Midbrain (tissue), 1 donor: ENCODE measurements at regions not wholly inside any gene's neighbourhood (a gene's known extent, or its start where the extent isn't known, plus 50 kb on each side); places are given as distances from the start of the nearest gene placed in this dataset.
"Not testable (repeated sequence)": the region's sequence is repeated elsewhere in the genome, so short reads cannot be mapped to it uniquely, and the experiment has no call there.

Experiments
- DNase-seq: peaks from one replicate; lab custom pipeline; 2025; lab: John Stamatoyannopoulos, UW

GRCh38 chr12:13924286-13924685, 57.1 kb downstream of the GRIN2B start:
- DNase-seq: no peak

GRCh38 chr12:13918897-13919296, 62.5 kb downstream of the GRIN2B start:
- DNase-seq: no peak

GRCh38 chr12:13915096-13915495, 66.3 kb downstream of the GRIN2B start:
- DNase-seq: no peak

GRCh38 chr12:13913371-13913770, 68.0 kb downstream of the GRIN2B start:
- DNase-seq: no peak

GRCh38 chr12:13911756-13912554, 69.4 kb downstream of the GRIN2B start:
- DNase-seq: no peak

- DNase-seq: no peak
Observed at GRCh38 chr12:13905794-13906193, 75.6 kb downstream of the GRIN2B start.

GRCh38 chr12:13900718-13901117, 80.7 kb downstream of the GRIN2B start:
- DNase-seq: no peak

- DNase-seq: not testable (repeated sequence)
Observed at GRCh38 chr12:13898387-13898786, 83.0 kb downstream of the GRIN2B start.

- no peak for DNase-seq
Observed at GRCh38 chr12:13897811-13898210, 83.6 kb downstream of the GRIN2B start.

- DNase-seq: no peak
Observed at GRCh38 chr12:13896063-13896626, 85.3 kb downstream of the GRIN2B start.

- DNase-seq: no peak
Observed at GRCh38 chr12:13891902-13892301, 89.5 kb downstream of the GRIN2B start.

- no peak for DNase-seq
Observed at GRCh38 chr12:13890943-13891342, 90.5 kb downstream of the GRIN2B start.

- DNase-seq: no peak
Observed at GRCh38 chr12:13887779-13888388, 93.5 kb downstream of the GRIN2B start.

- no peak for DNase-seq
Observed at GRCh38 chr12:13882176-13882575, 99.2 kb downstream of the GRIN2B start.

GRCh38 chr12:13880613-13881012, 100.8 kb downstream of the GRIN2B start:
- DNase-seq: no peak

- no peak for DNase-seq
Observed at GRCh38 chr12:13875744-13876143, 105.7 kb downstream of the GRIN2B start.

GRCh38 chr12:13870255-13870654, 111.1 kb downstream of the GRIN2B start:
- DNase-seq: no peak

GRCh38 chr12:13864081-13864673, 117.2 kb downstream of the GRIN2B start:
- peak; percentile 79 for DNase-seq

GRCh38 chr12:13857750-13858149, 123.7 kb downstream of the GRIN2B start:
- no peak for DNase-seq

GRCh38 chr12:13853471-13853870, 127.9 kb downstream of the GRIN2B start:
- DNase-seq: no peak

- DNase-seq: no peak
Observed at GRCh38 chr12:13851828-13852227, 129.6 kb downstream of the GRIN2B start.

- no peak for DNase-seq
Observed at GRCh38 chr12:13849456-13849855, 131.9 kb downstream of the GRIN2B start.

GRCh38 chr12:13843841-13844240, 137.6 kb downstream of the GRIN2B start:
- DNase-seq: no peak
